HG03342 (cell line): ENCODE measurements at regions not wholly inside any gene's neighbourhood (a gene's known extent, or its start where the extent isn't known, plus 50 kb on each side); places are given as distances from the start of the nearest gene placed in this dataset.

Source experiments
- ATAC-seq: cut with Tn5 transposase; IDR thresholded peaks from one replicate; pipeline ENCODE4 v1.9.1; 2021; ENCODE audit warnings: mild to moderate bottlenecking, moderate library complexity; ENCODE audit not compliant: unreplicated experiment

DNA sequence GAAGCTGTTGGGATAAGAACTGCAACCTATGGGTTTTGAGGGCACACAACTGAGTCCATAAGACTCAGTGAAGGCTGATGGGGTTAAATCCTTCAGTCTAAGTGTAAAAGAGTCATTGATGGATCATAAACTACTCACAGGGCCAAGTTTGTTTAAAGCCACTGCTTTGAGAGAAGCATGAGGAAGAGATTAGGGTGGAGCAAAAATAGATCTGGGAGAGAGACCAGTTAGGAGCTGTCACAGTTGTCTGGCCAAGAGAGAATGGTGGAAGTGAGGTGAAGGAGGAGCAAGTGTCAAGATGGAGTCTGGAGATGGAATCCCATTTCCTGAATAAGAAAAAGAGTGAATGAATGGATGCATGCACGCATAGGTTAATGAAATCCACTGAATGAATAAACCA lies 379.1 kb upstream of the CDH11 start:
- no peak for ATAC-seq

DNA sequence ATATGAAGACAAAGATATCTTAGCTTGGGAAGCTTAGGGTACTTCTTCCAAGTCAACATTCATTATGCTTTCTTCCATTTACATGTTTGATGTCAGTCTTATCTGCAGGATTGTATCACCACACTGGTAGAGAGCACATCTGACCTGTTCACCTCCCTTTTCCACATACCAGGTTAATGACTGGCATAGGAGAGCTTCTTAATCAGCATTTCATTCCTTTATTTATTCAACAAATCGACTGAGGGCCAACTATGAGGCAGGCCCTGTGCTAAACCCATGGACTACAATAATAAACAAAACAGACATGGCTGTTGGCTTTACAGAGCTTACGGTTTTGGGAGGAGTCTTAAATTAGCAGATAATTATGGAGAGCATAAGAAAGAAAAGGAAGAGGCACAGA lies 378.1 kb upstream of the CDH11 start:
- no peak for ATAC-seq

DNA sequence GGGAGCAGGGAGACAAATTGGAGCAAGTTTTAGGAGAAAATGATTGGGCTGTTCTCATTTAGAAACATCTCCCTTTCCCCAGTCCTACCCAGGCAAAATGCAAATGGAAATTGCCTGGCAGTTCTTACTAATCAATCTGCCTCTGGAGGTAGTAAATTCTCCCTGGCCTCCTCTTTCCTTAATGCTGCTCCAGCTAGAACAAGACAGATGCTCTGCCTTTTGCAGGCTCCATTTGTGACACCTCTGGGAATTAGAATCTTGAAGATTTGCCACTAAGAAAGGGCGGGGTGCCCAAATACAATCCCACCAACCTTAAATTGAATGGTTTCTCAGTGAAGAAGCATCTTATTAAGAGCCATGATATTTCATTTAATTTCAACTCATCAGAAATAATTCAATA lies 377.7 kb upstream of the CDH11 start:
- ATAC-seq: no peak

- no peak for ATAC-seq
Measured at GRCh38 chr16:65497571-65497970, 375.7 kb upstream of the CDH11 start.

DNA sequence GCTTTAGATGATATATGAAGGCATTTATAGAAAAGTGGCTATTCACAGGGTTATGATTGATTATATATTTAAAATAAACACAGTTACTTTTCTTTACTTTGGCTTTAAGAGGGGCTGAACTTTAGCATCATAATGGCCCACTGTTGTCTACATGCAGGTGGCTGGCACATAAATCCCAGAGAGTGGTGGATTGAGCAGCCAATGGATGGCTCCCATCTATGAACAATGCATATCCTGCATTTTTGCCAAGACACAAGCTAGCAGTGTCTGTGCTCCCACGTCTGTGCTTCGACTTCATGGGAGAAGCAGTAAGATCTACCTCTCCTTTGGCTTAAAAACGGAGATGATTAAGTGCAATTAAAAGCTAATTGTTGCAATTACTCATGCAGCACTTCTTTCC lies 373.2 kb upstream of the CDH11 start:
- ATAC-seq: no peak

- ATAC-seq: no peak
Measured at GRCh38 chr16:65494609-65495008, 372.7 kb upstream of the CDH11 start.

DNA sequence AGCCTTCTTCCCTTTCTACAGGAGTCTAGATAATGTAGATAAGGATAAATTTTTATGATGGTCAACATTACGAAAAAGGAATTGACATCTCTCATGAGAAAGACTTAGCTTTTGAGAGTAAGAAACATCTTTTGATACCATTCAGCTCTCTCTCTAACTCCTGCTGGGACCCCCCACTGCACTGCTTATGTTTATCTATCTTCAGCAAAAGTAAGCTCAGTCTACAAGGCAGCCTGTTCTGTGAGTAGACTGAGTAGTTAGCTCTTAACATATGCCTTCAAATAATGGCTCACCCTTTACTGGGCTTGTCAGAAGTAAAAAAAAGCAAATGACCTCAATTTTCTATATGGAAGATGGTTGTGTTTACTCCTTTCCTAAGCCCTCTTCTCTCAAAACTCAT lies 372.2 kb upstream of the CDH11 start:
- ATAC-seq: no peak

DNA sequence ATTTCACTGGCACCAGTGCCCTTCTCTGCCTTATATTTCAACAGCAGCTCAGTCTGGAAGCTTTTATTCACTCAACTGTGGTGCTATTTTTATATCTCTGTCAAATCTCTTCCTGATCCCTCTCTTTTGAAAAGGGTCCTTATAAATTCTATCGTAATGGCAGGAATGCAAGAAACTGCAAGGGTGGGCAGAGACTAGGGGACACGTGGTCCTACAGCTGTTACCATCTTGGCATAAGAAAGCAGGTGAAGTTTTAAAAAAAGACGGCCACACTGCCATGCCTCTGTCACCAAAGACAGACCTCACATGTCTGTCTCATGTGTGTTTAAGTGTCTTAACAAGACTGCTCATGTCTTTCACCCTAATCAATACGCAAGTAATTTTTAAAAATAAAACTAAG lies 368.4 kb upstream of the CDH11 start:
- ATAC-seq: no peak

DNA sequence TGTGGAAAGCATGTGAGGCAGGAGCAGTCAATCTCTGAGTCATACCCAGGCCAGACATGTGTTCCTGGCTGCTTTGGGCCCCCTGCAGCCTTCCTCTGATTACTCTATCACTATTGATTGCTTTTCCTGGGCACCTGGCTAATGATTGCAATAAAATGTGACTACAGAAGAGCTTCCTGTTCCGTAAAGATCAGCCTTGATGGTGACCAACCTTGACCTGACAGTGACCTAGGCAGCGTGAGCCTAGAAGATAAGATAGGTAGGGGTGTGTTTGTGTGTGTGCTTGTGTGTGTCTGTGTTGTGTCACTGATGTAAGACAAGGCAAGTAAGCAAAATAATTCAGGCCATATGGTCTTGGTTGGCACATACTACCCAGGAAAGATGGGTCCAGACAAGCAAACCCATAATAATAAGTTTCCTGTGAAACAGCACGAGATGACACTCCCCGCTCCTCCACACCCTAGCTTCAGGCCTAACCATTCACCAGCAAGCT lies 367.7 kb upstream of the CDH11 start:
- ATAC-seq: no peak

GRCh38 chr16:65487231-65487630 lies 365.4 kb upstream of the CDH11 start:
- ATAC-seq: no peak

DNA sequence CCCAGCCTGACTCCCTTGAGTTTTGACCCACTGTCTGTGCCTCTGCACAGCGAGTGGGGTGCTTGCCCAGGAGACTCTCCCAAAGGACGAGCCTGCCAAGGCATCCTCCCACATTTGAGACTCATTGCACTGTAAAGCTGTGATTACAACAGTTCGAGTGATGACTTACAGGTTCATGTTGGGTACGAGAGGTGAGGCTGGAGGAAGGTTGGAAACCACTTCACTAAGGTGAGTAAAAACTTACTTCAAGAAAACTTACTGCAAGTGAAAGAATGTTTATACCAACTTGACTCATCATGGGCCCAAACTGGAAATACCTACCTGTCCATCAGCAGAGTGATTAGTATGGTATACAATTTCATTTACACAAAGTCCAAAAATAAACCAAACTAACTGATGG lies 360.1 kb upstream of the CDH11 start:
- no peak for ATAC-seq

- no peak for ATAC-seq
Measured at GRCh38 chr16:65480281-65481091, 358.6 kb upstream of the CDH11 start.

DNA sequence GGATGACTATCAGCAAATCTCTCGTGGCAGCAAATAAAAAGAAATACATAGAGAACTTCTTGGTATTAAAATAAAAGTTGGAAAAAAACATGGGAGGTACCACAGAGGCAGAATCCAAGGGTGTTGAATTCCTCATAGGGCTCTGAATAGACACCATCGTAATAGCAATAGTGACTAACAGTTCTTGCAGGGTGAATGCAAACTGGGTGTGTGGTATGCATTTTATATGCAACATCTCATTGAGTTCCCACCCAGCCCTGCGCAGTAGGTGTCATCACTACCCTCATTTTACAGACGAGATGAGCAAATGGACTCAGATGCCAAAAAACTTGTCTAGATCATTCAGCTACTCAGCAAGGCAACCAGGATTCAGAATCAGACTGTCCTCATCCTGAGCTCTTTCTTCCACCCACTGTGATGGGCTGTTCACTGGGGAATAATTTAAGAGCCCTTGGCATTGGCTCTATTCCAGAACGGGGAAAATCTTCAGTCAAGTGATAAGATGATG lies 354.6 kb upstream of the CDH11 start:
- ATAC-seq: no peak

DNA sequence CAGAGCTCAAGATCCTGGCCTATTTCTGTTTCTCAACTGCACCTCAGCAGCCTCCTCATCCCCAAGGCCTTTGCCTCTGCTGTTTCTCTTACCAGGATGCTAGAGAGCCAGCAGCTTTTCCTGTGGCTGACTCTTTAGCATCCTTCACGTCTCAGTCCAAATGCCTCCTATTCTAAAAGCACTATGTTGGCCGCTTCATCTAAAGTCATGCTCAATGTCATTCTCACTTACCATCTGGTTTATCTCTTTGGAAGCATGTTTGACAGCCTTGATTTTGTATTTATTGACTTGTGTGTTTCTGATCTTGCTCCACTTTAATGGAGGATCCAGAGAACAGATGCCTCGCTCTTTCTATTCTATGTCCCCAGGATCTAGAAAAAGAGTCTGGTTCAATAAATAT lies 351.8 kb upstream of the CDH11 start:
- ATAC-seq: no peak

DNA sequence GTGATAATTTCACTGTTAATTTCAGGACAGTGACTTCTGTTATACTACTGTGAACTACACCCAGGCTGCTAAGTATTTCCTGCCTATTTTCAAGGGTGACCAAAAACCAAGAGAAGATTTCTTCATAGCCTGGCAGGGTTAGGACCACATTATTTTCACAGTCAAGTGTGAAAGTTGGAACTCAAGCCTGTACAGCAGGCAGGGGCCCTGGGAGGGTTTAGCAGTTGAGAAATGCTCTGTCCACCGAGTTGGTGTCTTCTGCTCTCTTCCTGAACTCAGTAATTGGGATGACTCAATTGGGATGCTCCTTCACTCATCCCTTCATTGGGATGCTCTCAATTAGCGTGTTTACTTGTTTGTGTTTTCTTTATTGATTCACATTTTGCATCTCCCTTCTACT lies 347.3 kb upstream of the CDH11 start:
- no peak for ATAC-seq

DNA sequence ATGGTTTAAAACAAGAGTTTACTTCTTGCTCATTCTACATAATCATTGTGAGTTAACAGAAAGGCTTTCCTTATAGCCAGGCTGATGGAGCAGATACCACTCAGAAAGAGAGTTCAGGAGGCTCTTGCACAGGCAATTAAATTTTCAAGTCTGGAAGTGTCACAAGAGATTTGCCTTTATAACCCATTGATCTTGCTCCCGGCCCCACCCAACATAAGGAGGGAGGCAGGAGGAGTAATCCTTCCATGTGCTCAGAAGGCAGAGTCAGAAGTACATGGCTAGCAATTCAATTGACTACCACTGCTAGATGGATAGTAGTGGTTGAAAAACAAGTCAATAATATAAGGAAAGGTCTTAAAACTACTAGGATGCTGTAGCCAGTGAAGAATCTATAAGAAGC lies 346.3 kb upstream of the CDH11 start:
- no peak for ATAC-seq

GRCh38 chr16:65463652-65464260 lies 341.9 kb upstream of the CDH11 start:
- ATAC-seq: no peak

DNA sequence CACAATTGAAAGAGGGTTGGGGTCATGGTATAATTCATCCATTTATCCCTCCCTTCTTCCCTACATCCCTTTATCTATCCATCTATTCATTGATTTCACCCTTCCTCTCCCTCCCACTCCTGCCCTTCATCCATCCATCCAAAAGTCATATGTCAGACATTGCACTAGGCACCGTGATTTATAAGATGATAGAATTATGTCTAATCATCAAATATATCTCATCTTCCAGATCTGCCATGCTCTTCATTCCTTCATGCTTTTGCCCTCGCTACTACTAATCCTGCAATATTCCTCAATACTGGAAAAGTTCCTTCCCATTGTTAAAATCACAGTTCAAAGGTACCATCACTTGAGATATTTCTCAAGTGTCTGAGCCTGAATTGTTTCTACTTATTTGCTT lies 335.2 kb upstream of the CDH11 start:
- no peak for ATAC-seq

GRCh38 chr16:65455761-65456160 lies 333.9 kb upstream of the CDH11 start:
- ATAC-seq: no peak

DNA sequence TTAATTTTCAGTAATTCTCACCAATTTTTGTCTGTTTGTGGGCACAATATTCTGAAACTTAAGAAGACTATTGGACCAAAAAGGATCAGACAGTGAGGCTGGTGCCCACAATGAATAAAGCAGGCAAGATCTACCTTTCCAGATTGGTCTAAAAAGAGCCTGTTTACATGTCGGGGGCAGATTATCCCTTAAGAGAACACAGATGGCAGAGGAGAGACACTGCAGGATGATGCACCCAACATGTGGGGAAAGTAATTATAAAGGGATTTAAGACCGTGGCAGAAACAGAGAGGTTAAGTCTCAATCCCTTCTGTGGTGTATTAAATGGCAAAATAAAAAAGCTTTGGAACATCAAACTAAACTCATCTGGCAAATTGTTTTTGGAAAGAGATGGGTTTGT lies 331.8 kb upstream of the CDH11 start:
- no peak for ATAC-seq

DNA sequence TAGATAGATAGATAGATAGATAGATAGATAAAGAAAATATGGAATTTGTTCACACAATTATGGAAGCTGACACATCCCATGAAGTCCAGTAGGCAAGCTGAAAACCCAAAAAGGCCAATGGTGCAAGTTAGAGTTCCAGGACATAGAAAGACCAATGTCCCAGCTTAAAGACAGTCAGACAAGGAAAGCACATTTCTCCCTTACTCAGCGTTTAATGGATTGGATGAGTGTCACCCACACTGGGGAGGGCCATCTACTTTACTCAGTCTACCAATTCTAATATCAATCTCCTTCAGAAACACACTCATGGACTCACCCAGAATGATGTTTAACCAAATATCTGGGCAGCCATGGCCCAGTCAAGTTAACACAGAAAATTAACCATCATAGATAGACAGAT lies 327.7 kb upstream of the CDH11 start:
- no peak for ATAC-seq

- ATAC-seq: no peak
Measured at GRCh38 chr16:65446427-65446826, 324.6 kb upstream of the CDH11 start.
